Heart left ventricle (tissue), 13 donors: ENCODE measurements at regions not wholly inside any gene's neighbourhood (a gene's known extent, or its start where the extent isn't known, plus 50 kb on each side); places are given as distances from the start of the nearest gene placed in this dataset.

Source experiments
- POLR2A ChIP-seq, 2 donors: fragments of 450-650 bp; IDR thresholded peaks; one replicate each; pipeline ENCODE4 v1.6.1; 2017; ENCODE audit warnings: antibody characterized with exemption in 2 of 2, mild to moderate bottlenecking in 2 of 2, moderate library complexity in 2 of 2
- TF ChIP-seq, protein P1 (sequence below), 12 donors: fragments of 200-600 bp; sonication (generic) in 4 of 12; IDR thresholded peaks; one replicate each; pipeline versions ENCODE4 v1.5.0 to v1.8.0; 2018 to 2022; ENCODE audit warnings: antibody characterized with exemption in 12 of 12, mild to moderate bottlenecking in 5 of 12
- donor health status: ischemic (EF 13 %, LVEDD 7.1; RV severe dilation, severe dysfunction).
- donor health status: DM: no; HTN: yes; CAD: no.
- donor health status: DM: no; HTN: no; CAD: no.
- donor health status: ischemic (EF 25% LVEDD 6.9; RV normal size, moderate dysfunction).
- donor health status: ischemic (EF 25% LVEDD 5.7; RV mildly dilated, moderate dysfunction).
- donor health status: ischemic (EF 35%, LVEDD 5.7; RV mildly dilated, moderate dysfunction).
- donor health status: nonischemic (EF 11% LVEDD 7.7; RV severe dilation, severe dysfunction).
- donor health status: DM: yes; HTN: yes; CAD: no.
- donor health status: PGD.
- donor health status: ischemic (EF 29% LVEDD 5.4; RV normal size, mild dysfunction).
- donor health status: nonischemic (EF 23%, LVEDD 6.1; RV moderate dilation, normal function).

DNA sequence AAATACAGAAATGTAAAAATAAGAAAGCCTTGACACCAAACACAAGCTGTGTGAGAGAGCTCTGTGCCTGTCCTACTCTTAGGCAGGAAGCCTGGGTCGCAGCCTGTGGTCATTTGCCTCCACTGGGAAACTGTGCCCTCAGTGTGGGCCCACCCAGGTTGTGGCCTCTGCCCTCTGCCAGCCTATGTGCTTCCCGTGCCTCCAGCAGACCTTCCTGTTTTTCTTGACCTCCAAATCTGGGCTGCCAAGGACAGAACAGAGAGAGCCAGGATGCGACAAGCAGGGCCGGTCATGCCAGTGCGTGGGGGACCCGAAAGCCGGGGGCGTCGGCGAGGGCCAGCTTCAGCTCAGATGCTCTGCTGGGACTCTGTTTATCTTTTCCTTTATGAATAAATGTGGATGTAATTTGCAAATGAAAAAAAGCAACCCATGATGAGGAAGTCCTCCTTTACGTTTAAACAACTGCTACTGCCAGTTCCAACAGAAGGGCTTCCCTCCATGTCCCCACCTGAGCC, 189.2 kb upstream of the EXOC2 start:
- no peak for TF ChIP-seq POLR2A (IDR thresholded peaks at IDR 0.05)
- TF ChIP-seq, protein P1, sequence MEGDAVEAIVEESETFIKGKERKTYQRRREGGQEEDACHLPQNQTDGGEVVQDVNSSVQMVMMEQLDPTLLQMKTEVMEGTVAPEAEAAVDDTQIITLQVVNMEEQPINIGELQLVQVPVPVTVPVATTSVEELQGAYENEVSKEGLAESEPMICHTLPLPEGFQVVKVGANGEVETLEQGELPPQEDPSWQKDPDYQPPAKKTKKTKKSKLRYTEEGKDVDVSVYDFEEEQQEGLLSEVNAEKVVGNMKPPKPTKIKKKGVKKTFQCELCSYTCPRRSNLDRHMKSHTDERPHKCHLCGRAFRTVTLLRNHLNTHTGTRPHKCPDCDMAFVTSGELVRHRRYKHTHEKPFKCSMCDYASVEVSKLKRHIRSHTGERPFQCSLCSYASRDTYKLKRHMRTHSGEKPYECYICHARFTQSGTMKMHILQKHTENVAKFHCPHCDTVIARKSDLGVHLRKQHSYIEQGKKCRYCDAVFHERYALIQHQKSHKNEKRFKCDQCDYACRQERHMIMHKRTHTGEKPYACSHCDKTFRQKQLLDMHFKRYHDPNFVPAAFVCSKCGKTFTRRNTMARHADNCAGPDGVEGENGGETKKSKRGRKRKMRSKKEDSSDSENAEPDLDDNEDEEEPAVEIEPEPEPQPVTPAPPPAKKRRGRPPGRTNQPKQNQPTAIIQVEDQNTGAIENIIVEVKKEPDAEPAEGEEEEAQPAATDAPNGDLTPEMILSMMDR (IDR thresholded peaks at IDR 0.05) = no peak
